PC-9 (cell line): ENCODE measurements at regions not wholly inside any gene's neighbourhood (a gene's known extent, or its start where the extent isn't known, plus 50 kb on each side); places are given as distances from the start of the nearest gene placed in this dataset.

Source experiments
- BruUV-seq: library from RNA; stranded (reverse); fragments of 400-500 nt; replicated peaks from 2 replicates; lab custom pipeline; 2021; lab: Mats Ljungman, UMichigan
- CTCF ChIA-PET: fragments of 300-600 bp; sonication (Branson Sonifier 250); formaldehyde crosslinking; loops from one replicate; lab custom pipeline; 2022; ENCODE audit warnings: antibody characterized with exemption; lab: Charles Lee
- POLR2A ChIA-PET: fragments of 300-600 bp; sonication (Branson Sonifier 250); formaldehyde crosslinking; loops from one replicate; lab custom pipeline; 2022; ENCODE audit warnings: antibody characterized with exemption; ENCODE audit not compliant: unreplicated experiment; lab: Charles Lee
- DNase-seq, 2 experiments: peaks; one replicate each; pipeline versions ENCODE4 v3.0.0 to v3.0.0-alpha.2; 2015 to 2022; ENCODE audit warnings: mixed read lengths in 1 of 2
- H2AFZ ChIP-seq: fragments of 200-600 bp; sonication (generic); 2 replicates; pipeline ENCODE4 v1.8.1; 2017; ENCODE audit warnings: antibody characterized with exemption
- H3F3A ChIP-seq: fragments of 200-600 bp; sonication (generic); 2 replicates; pipeline ENCODE4 v1.8.1; 2017; ENCODE audit warnings: antibody characterized with exemption, mild to moderate bottlenecking, low read depth; ENCODE audit not compliant: insufficient read depth
- H3K27ac ChIP-seq: fragments of 200-600 bp; sonication (generic); 2 replicates; pipeline ENCODE4 v1.6.1; 2016; ENCODE audit warnings: mixed run types
- H3K27me3 ChIP-seq: fragments of 200-600 bp; sonication (generic); 2 replicates; pipeline ENCODE4 v1.6.1; 2016; ENCODE audit warnings: low read depth, mixed run types; ENCODE audit not compliant: insufficient read depth
- H3K36me3 ChIP-seq: fragments of 200-600 bp; sonication (generic); 2 replicates; pipeline ENCODE4 v1.6.1; 2016; ENCODE audit warnings: low read depth, mixed run types
- H3K4me1 ChIP-seq: fragments of 200-600 bp; sonication (generic); replicated peaks from 2 replicates; pipeline ENCODE4 v1.6.1; 2016; ENCODE audit warnings: mixed run types; ENCODE audit not compliant: insufficient read depth
- H3K4me2 ChIP-seq: fragments of 200-600 bp; sonication (generic); 2 replicates; pipeline ENCODE4 v1.6.1; 2017; ENCODE audit warnings: mixed run types
- H3K4me3 ChIP-seq: fragments of 200-600 bp; sonication (generic); 2 replicates; pipeline ENCODE4 v1.6.1; 2016; ENCODE audit warnings: mixed run types
- H3K79me2 ChIP-seq: fragments of 200-600 bp; sonication (generic); 2 replicates; pipeline ENCODE4 v1.6.1; 2017; ENCODE audit warnings: low read depth, mixed run types
- H3K9me2 ChIP-seq: fragments of 200-600 bp; sonication (generic); 2 replicates; pipeline ENCODE4 v1.8.1; 2017; ENCODE audit warnings: mild to moderate bottlenecking; ENCODE audit not compliant: insufficient read depth
- H3K9me3 ChIP-seq: fragments of 200-600 bp; sonication (generic); 2 replicates; pipeline ENCODE4 v1.8.1; 2016; ENCODE audit warnings: low read depth; ENCODE audit not compliant: insufficient read depth
- H4K20me1 ChIP-seq: fragments of 200-600 bp; sonication (generic); 2 replicates; pipeline ENCODE4 v1.8.1; 2017; ENCODE audit not compliant: insufficient read depth
- CTCF ChIP-seq: fragments of 200-600 bp; sonication (generic); conservative IDR thresholded peaks from 2 replicates; pipeline ENCODE4 v1.6.1; 2017; ENCODE audit warnings: mixed run types, antibody characterized with exemption, mild to moderate bottlenecking, moderate library complexity
- EZH2 ChIP-seq: fragments of 200-600 bp; sonication (generic); IDR thresholded peaks from 2 replicates; pipeline ENCODE4 v1.8.0; 2017; ENCODE audit warnings: antibody characterized with exemption, low read depth
- intact Hi-C: fragments of 100-400 bp; cut with micrococcal nuclease; formaldehyde crosslinking; loops from one replicate; pipeline ENCODE4 v1.10.0; 2022; ENCODE audit not compliant: unreplicated experiment

GRCh38 chr1:102315096-102315495 lies 318.4 kb upstream of the OLFM3 start:
- no peak overlapping the region for H3K4me3 ChIP-seq
- H3K79me2 ChIP-seq, result no peaks in the 10 kb centered on the region
- H2AFZ ChIP-seq, result no peak overlapping the region
- H3K27me3 ChIP-seq, result no peaks in the 10 kb centered on the region
- no peaks in the 10 kb centered on the region for H3F3A ChIP-seq
- H3K9me3 ChIP-seq, result no peaks in the 10 kb centered on the region
- ChIA-PET POLR2A (no interaction called here), CTCF (no interaction called here)
- H3K9me2 ChIP-seq, result no peaks in the 10 kb centered on the region
- TF ChIP-seq EZH2 (no peak), CTCF (no peak)
- no peak overlapping the region for H3K27ac ChIP-seq
- no peaks in the 10 kb centered on the region for H3K4me1 ChIP-seq
- BruUV-seq, result no TSS peak
- intact Hi-C loops, result no loop called here
- H3K36me3 ChIP-seq, result no peaks in the 10 kb centered on the region
- no peak for DNase-seq
- no peak overlapping the region for H3K4me2 ChIP-seq
- no peaks in the 10 kb centered on the region for H4K20me1 ChIP-seq

DNA sequence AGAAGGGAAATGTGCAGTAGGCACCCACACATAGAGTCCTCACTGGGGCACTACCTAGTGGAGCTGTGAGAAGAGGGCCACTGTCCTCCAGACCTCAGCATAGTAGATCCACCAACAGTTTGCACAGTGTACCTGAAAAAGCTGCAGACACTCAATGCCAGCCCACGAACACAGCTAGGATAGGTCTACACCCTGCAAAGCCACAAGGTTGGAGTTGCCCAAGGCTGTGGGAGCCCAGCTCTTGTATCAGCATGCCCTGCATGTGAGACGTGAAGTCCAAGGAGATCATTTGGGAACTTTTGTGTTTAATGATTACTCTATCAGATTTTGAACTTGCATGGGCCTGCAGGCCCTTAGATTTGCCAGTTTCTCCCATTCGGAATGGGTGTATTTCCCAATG lies 299.4 kb upstream of the OLFM3 start:
- no peaks in the 10 kb centered on the region for H4K20me1 ChIP-seq
- H3F3A ChIP-seq, result no peaks in the 10 kb centered on the region
- H3K4me1 ChIP-seq, result no peaks in the 10 kb centered on the region
- no peak for TF ChIP-seq CTCF
- TF ChIP-seq EZH2, result no peak
- H3K79me2 ChIP-seq, result no peaks in the 10 kb centered on the region
- H3K9me3 ChIP-seq, result no peaks in the 10 kb centered on the region
- POLR2A ChIA-PET, result no interaction called here
- H3K4me3 ChIP-seq, result no peak overlapping the region
- CTCF ChIA-PET, result no interaction called here
- H3K27me3 ChIP-seq, result no peaks in the 10 kb centered on the region
- no peak overlapping the region for H3K27ac ChIP-seq
- H3K4me2 ChIP-seq, result no peak overlapping the region
- H2AFZ ChIP-seq, result no peak overlapping the region
- intact Hi-C loops, result no loop called here
- H3K36me3 ChIP-seq, result no peaks in the 10 kb centered on the region
- H3K9me2 ChIP-seq, result no peaks in the 10 kb centered on the region
- DNase-seq, result no peak
- no TSS peak for BruUV-seq

DNA sequence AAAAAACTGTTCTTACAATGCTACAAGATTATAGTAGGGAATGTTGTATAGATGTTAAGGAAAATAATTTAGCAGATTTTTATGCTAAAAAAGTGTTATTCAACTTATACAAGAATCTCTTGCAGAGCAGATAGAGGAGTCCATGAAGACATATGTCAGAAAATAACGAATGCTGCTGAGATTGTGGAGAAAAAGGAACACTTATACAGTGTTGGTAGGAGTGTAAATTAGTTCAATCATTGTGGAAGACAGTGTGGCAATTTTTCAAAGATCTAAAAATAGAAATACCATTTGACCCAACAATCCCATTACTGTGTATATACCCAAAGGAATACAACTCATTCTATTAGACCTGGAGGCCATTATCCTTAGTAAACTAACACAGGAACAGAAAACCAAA lies 286.2 kb upstream of the OLFM3 start:
- no peaks in the 10 kb centered on the region for H3K27me3 ChIP-seq
- H3K36me3 ChIP-seq, result no peaks in the 10 kb centered on the region
- H3F3A ChIP-seq, result no peaks in the 10 kb centered on the region
- no peak overlapping the region for H3K4me3 ChIP-seq
- H3K9me3 ChIP-seq, result no peaks in the 10 kb centered on the region
- no peak overlapping the region for H3K4me2 ChIP-seq
- TF ChIP-seq CTCF (no peak), EZH2 (no peak)
- BruUV-seq, result no TSS peak
- ChIA-PET POLR2A (no interaction called here), CTCF (no interaction called here)
- no peak overlapping the region for H2AFZ ChIP-seq
- no peaks in the 10 kb centered on the region; the same call in 1 of the 2 replicates for H3K9me2 ChIP-seq
- intact Hi-C loops, result no loop called here
- H4K20me1 ChIP-seq, result no peaks in the 10 kb centered on the region
- H3K79me2 ChIP-seq, result no peaks in the 10 kb centered on the region
- no peaks in the 10 kb centered on the region for H3K4me1 ChIP-seq
- no peak for DNase-seq
- no peak overlapping the region for H3K27ac ChIP-seq
